ENCODE measurements at regions not wholly inside any gene's neighbourhood (a gene's known extent, or its start where the extent isn't known, plus 50 kb on each side); places are given as distances from the start of the nearest gene placed in this dataset.

- no peak for TF ChIP-seq POLR2A (IDR thresholded peaks at IDR 0.05)
- TF ChIP-seq, protein P1, sequence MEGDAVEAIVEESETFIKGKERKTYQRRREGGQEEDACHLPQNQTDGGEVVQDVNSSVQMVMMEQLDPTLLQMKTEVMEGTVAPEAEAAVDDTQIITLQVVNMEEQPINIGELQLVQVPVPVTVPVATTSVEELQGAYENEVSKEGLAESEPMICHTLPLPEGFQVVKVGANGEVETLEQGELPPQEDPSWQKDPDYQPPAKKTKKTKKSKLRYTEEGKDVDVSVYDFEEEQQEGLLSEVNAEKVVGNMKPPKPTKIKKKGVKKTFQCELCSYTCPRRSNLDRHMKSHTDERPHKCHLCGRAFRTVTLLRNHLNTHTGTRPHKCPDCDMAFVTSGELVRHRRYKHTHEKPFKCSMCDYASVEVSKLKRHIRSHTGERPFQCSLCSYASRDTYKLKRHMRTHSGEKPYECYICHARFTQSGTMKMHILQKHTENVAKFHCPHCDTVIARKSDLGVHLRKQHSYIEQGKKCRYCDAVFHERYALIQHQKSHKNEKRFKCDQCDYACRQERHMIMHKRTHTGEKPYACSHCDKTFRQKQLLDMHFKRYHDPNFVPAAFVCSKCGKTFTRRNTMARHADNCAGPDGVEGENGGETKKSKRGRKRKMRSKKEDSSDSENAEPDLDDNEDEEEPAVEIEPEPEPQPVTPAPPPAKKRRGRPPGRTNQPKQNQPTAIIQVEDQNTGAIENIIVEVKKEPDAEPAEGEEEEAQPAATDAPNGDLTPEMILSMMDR (IDR thresholded peaks at IDR 0.05) = no peak
Observed at GRCh38 chr2:12641441-12641840, 75.3 kb upstream of the TRIB2 start.

Data from Peyer's patch (tissue), 4 donors.